ENCODE measurements at regions not wholly inside any gene's neighbourhood (a gene's known extent, or its start where the extent isn't known, plus 50 kb on each side); places are given as distances from the start of the nearest gene placed in this dataset.

DNA sequence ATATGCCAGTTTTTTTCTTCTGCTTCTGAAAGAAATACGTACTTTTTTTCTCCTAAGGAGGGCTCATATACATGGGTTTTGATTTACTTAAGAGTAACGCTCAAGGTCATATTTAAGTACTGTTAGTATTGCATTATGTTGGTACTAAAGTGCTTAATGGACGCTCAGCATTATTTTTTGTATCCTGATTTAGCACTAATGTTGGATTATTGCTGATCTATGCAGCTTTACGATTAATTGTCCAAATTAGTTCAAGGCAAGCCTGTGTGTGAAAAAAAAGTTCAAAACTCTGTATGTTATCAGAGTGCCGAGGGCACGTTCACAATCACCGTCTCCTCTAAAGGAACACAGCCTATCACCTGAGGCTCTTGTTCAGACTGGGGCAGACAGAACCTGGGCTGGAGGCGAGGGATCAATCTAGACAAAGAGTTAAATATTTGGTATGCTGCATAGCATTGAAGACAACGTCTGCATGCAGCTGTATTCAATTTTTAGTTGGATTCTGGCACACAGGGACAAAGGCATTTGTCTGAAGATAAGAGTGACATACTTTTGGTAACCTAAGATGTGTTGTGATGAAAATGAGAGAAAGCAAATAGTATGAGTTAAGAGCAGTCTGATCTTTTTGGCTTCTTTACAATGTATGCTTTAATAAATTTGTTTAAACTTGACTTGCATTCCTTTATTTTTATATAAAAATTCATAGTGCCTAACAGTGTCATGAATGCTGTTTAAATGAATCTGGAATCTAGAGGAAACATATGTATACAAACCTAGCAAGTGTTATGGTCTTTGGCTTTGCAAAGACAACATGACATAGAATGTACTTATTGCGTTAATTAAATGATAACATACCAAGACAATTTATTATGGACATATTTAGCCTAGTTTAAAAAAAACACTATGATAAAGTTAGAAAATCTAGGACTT lies 341.2 kb downstream of the SAMD5 start:
- TF ChIP-seq, protein P1, sequence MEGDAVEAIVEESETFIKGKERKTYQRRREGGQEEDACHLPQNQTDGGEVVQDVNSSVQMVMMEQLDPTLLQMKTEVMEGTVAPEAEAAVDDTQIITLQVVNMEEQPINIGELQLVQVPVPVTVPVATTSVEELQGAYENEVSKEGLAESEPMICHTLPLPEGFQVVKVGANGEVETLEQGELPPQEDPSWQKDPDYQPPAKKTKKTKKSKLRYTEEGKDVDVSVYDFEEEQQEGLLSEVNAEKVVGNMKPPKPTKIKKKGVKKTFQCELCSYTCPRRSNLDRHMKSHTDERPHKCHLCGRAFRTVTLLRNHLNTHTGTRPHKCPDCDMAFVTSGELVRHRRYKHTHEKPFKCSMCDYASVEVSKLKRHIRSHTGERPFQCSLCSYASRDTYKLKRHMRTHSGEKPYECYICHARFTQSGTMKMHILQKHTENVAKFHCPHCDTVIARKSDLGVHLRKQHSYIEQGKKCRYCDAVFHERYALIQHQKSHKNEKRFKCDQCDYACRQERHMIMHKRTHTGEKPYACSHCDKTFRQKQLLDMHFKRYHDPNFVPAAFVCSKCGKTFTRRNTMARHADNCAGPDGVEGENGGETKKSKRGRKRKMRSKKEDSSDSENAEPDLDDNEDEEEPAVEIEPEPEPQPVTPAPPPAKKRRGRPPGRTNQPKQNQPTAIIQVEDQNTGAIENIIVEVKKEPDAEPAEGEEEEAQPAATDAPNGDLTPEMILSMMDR (IDR thresholded peaks at IDR 0.05; ENCODE audit: insufficient read depth, low read depth, low read length) = no peak
- no peak for TF ChIP-seq EZH2 (IDR thresholded peaks at IDR 0.05; ENCODE audit: insufficient read depth, low read length)

All from astrocyte (in vitro differentiated cells and primary cell).